GM12891 (cell line): ENCODE measurements at regions not wholly inside any gene's neighbourhood (a gene's known extent, or its start where the extent isn't known, plus 50 kb on each side); places are given as distances from the start of the nearest gene placed in this dataset.
"Not testable (repeated sequence)": the region's sequence is repeated elsewhere in the genome, so short reads cannot be mapped to it uniquely, and the experiment has no call there.

Experiments
- PAX5 ChIP-seq: IDR thresholded peaks from 2 replicates; pipeline ENCODE4 v1.6.1; 2011; ENCODE audit warnings: low read length, moderate library complexity, mild to moderate bottlenecking; ENCODE audit not compliant: insufficient read depth, severe bottlenecking
- POLR2A ChIP-seq: IDR thresholded peaks from 2 replicates; pipeline ENCODE4 v1.6.1; 2011; ENCODE audit warnings: low read depth, low read length, control low read depth
- POLR2AphosphoS5 ChIP-seq: IDR thresholded peaks from 2 replicates; pipeline ENCODE4 v1.6.1; 2011; ENCODE audit warnings: low read depth, low read length, control low read depth
- POU2F2 ChIP-seq: IDR thresholded peaks from 2 replicates; pipeline ENCODE4 v1.6.1; 2011; ENCODE audit warnings: low read depth, mild to moderate bottlenecking, control low read depth, low read length, moderate library complexity
- SPI1 ChIP-seq: IDR thresholded peaks from 2 replicates; pipeline ENCODE4 v1.6.1; 2011; ENCODE audit warnings: low read depth, low read length, control low read depth
- TAF1 ChIP-seq: IDR thresholded peaks from 2 replicates; pipeline ENCODE4 v1.6.1; 2011; ENCODE audit warnings: low read depth, low read length, control low read depth

GRCh38 chr6:14899441-14899840, 346.4 kb upstream of the JARID2 start:
- not testable (repeated sequence) for TF ChIP-seq TAF1, POLR2A, POLR2AphosphoS5, SPI1, PAX5, POU2F2
